GM21390 (cell line): ENCODE measurements at regions not wholly inside any gene's neighbourhood (a gene's known extent, or its start where the extent isn't known, plus 50 kb on each side); places are given as distances from the start of the nearest gene placed in this dataset.
"Not testable (repeated sequence)": the region's sequence is repeated elsewhere in the genome, so short reads cannot be mapped to it uniquely, and the experiment has no call there.

Experiments used
- ATAC-seq: cut with Tn5 transposase; IDR thresholded peaks from one replicate; pipeline ENCODE4 v1.9.1; 2021; ENCODE audit not compliant: unreplicated experiment

GRCh38 chr3:103136621-103137020 is 701.8 kb downstream of the ZPLD1 start:
- ATAC-seq: no peak

GRCh38 chr3:103137830-103138229 is 703.0 kb downstream of the ZPLD1 start:
- no peak for ATAC-seq

- no peak for ATAC-seq
These were observed 723.4 kb downstream of the ZPLD1 start for GRCh38 chr3:103158183-103158582.

GRCh38 chr3:103166890-103167289 is 732.1 kb downstream of the ZPLD1 start:
- ATAC-seq: no peak

GRCh38 chr3:103167850-103168249 is 733.0 kb downstream of the ZPLD1 start:
- ATAC-seq: peak; percentile 59

- ATAC-seq: no peak
These were observed 734.5 kb downstream of the ZPLD1 start for GRCh38 chr3:103169289-103169688.

- ATAC-seq: peak; percentile 59
These were observed 735.8 kb downstream of the ZPLD1 start for GRCh38 chr3:103170651-103171050.

- no peak for ATAC-seq
These were observed 739.1 kb downstream of the ZPLD1 start for GRCh38 chr3:103173940-103174339.

GRCh38 chr3:103181160-103181559 is 746.3 kb downstream of the ZPLD1 start:
- ATAC-seq: no peak

- ATAC-seq: no peak
These were observed 750.0 kb downstream of the ZPLD1 start for GRCh38 chr3:103184772-103185171.

GRCh38 chr3:103189941-103190340 is 755.1 kb downstream of the ZPLD1 start:
- ATAC-seq: no peak

- no peak for ATAC-seq
These were observed 760.4 kb downstream of the ZPLD1 start for GRCh38 chr3:103195216-103195615.

- ATAC-seq: no peak
These were observed 768.6 kb downstream of the ZPLD1 start for GRCh38 chr3:103203441-103203840.

GRCh38 chr3:103210583-103210982 is 775.8 kb downstream of the ZPLD1 start:
- ATAC-seq: no peak

- peak; percentile 100 for ATAC-seq
These were observed 783.3 kb downstream of the ZPLD1 start for GRCh38 chr3:103218146-103218545.

- peak; percentile 22 for ATAC-seq
These were observed 784.0 kb downstream of the ZPLD1 start for GRCh38 chr3:103218793-103219192.

- ATAC-seq: no peak
These were observed 792.8 kb downstream of the ZPLD1 start for GRCh38 chr3:103227651-103228050.

GRCh38 chr3:103247459-103247858 is 812.6 kb downstream of the ZPLD1 start:
- ATAC-seq: no peak

- ATAC-seq: not testable (repeated sequence)
These were observed 820.0 kb downstream of the ZPLD1 start for GRCh38 chr3:103254827-103255226.

- ATAC-seq: no peak
These were observed 834.5 kb downstream of the ZPLD1 start for GRCh38 chr3:103269287-103269686.

- no peak for ATAC-seq
These were observed 836.8 kb downstream of the ZPLD1 start for GRCh38 chr3:103271575-103271974.

- ATAC-seq: no peak
These were observed 861.3 kb downstream of the ZPLD1 start for GRCh38 chr3:103295974-103296570.

GRCh38 chr3:103297502-103297901 is 862.7 kb downstream of the ZPLD1 start:
- not testable (repeated sequence) for ATAC-seq
